ENCODE measurements at regions not wholly inside any gene's neighbourhood (a gene's known extent, or its start where the extent isn't known, plus 50 kb on each side); places are given as distances from the start of the nearest gene placed in this dataset.

DNA sequence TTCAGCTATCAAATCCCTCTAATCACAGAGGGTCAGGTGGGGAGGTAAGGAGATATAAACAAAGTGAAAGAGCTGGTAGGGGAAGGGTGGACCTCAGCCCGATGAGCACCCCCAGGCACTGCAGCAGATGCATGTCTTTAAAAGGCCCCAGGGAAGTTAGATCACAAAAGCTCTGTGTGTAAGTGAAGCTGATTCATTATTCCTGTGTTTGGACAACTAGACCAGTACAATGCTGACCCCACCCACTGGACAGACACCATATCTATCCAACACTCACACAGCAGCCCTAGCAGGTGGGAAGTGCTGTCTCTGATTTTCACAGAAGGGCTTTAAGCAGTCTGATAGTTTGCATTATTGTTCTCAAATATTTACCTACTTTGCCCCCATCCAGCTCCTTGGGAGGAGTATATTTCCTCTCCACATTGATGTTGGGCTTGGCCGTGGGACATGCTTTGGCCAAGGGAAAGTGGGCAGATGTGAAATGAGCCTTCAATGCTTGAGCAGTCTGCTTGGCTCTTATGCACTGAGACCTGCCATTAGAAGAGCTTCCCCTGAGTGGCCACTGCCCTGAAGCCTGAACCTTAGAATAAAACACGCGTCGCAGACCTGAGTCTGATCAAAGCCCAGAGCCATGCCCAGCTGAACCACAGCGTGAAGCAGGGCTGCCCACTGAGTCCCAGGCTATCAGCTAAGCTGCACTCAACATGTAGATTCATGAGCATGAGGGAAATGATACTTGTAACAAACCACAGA is 111.4 kb downstream of the COPS8 start:
- Histone ChIP-seq H3K27me3 (no peaks in the 10 kb centered on the region), H3K27ac (no peak overlapping the region), H3K9me3 (no peaks in the 10 kb centered on the region), H3K4me3 (no peak overlapping the region), H3K4me1 (no peaks in the 10 kb centered on the region), H3K36me3 (no peaks in the 10 kb centered on the region)
- DNase-seq (no peak), FAIRE-seq (no peak), ATAC-seq (peak in 2 of 4 donors; percentile 21 to 29)
- 77 to 79% methylated on average over 6 of the region's 6 CpGs for WGBS, 2 donors
- intact Hi-C loops (cut with DNase I), result no loop called here
- TF ChIP-seq CTCF (IDR thresholded peaks at IDR 0.05), result no peak

DNA sequence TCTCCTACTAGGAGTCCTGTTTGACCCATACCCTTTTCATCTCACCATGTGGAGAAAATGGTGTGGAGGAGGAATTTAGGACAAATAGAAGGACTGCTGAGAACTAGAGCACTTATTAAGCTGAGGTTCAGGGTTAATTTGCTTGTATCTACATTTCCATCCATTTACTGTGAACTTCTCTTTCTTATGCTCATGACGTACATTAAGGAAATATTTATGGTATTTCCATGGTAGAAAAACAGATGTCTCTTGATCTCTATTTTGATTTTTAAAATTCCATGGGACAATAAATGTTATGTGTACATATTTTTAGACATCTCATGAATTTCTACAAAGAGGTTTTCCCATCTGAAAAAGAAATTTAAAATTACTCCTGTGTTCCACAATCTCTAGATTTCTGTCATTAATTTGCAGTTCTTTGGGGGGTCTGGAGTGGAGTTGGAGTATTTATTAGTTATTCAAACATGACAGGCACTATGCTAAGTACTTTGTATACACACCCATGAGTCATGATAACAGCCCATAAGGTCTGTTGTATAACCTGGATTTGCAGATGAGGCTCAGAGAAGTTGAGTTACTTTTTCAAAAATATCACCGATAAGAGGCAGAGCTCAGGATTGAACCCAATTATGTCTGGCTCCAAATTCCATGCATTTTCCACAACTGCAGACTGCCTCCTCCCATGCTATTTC is 112.6 kb downstream of the COPS8 start:
- H3K27ac ChIP-seq, result no peak overlapping the region
- H3K36me3 ChIP-seq, result no peaks in the 10 kb centered on the region
- intact Hi-C loops (cut with DNase I), result no loop called here
- H3K27me3 ChIP-seq, result no peaks in the 10 kb centered on the region
- no peak overlapping the region for H3K4me3 ChIP-seq
- FAIRE-seq (no peak), ATAC-seq (no peak), DNase-seq (no peak)
- H3K9me3 ChIP-seq, result no peaks in the 10 kb centered on the region
- no peaks in the 10 kb centered on the region for H3K4me1 ChIP-seq
- WGBS, 2 donors, result 73 to 75% methylated on average over 2 of the region's 2 CpGs
- no peak for TF ChIP-seq CTCF (IDR thresholded peaks at IDR 0.05)

DNA sequence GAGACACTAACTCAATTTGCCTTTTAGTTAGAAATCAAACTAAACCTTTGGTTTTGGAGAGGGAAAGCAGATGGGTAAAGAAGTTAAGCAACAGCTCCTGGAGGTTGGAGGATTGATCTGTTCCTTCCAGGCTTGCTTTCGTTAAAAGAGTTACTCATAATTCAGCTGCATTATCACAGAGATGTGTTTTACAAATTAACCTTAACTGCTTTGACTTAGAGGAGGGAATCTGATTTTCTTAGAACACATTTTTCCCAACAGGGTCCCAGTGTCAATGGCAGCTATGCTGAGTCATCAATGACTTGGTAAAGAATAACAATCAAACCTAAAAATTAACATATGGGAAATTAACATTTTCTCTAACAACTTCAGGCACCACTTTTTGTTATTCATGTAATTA is 113.4 kb downstream of the COPS8 start:
- Histone ChIP-seq H3K27ac (no peak overlapping the region), H3K27me3 (no peaks in the 10 kb centered on the region), H3K36me3 (no peaks in the 10 kb centered on the region), H3K9me3 (no peaks in the 10 kb centered on the region), H3K4me3 (no peak overlapping the region), H3K4me1 (no peaks in the 10 kb centered on the region)
- DNase-seq (no peak), ATAC-seq (no peak), FAIRE-seq (no peak)
- 60 to 65% methylated on average over 1 of the region's 1 CpG for WGBS, 2 donors
- intact Hi-C loops (cut with DNase I), result no loop called here
- TF ChIP-seq CTCF (IDR thresholded peaks at IDR 0.05), result no peak

DNA sequence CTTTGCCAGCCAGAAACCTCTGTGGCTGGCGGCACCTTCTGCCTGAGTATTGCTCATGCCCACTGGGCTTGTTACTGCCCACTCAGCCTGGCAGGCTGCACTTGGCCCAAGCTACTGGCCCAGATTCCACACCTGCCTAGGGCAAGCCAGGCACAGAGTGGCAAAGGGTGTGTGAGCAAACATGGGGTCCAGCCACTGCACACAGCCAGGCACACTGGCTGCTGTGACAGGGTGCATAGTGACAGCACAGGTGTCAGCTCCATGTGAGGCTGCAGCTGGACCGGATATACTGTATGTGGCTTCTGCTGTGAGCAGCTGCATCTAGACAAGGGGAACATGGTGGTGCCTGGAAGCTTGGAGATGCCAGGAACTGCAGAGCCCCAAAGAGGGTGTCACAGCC is 113.9 kb downstream of the COPS8 start:
- FAIRE-seq, result no peak
- no peak for TF ChIP-seq CTCF (IDR thresholded peaks at IDR 0.05)
- no peak for DNase-seq
- Histone ChIP-seq H3K36me3 (no peaks in the 10 kb centered on the region), H3K4me3 (no peak overlapping the region), H3K9me3 (no peaks in the 10 kb centered on the region), H3K27ac (no peak overlapping the region), H3K4me1 (no peaks in the 10 kb centered on the region), H3K27me3 (no peaks in the 10 kb centered on the region)
- no peak for ATAC-seq
- intact Hi-C loops (cut with DNase I), result no loop called here
- WGBS, 2 donors, result 89 to 92% methylated on average over 2 of the region's 2 CpGs

DNA sequence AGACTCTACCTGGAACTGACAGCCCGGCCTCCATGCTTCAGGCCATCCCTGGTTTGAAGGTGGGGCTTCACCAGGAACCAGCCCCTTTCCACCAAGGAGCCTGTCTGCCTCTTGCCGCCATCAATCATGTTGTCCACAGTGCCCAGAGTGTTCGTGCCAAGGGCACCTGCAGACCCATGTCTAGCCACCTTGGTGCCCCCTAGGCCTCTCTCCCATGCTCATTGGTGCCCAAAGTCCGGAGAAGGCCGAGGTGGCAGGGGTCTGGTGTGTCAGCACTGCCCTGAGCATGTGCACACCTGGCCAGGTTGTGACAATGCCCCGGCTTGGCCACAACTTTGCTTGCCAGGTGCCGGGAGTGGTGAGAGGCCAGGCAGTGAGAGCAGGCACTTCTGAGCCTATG is 114.8 kb downstream of the COPS8 start:
- DNase-seq (no peak), FAIRE-seq (no peak), ATAC-seq (no peak)
- no peak overlapping the region for H3K27ac ChIP-seq
- no peaks in the 10 kb centered on the region for H3K9me3 ChIP-seq
- H3K4me1 ChIP-seq, result no peaks in the 10 kb centered on the region
- 92 to 93% methylated on average over 7 of the region's 7 CpGs for WGBS, 2 donors
- H3K27me3 ChIP-seq, result no peaks in the 10 kb centered on the region
- no peak for TF ChIP-seq CTCF (IDR thresholded peaks at IDR 0.05)
- H3K4me3 ChIP-seq, result no peak overlapping the region
- intact Hi-C loops (cut with DNase I), result no loop called here
- H3K36me3 ChIP-seq, result no peaks in the 10 kb centered on the region

Measured in pancreas (tissue), 10 donors.